Erythroblast (primary cell): ENCODE measurements at regions not wholly inside any gene's neighbourhood (a gene's known extent, or its start where the extent isn't known, plus 50 kb on each side); places are given as distances from the start of the nearest gene placed in this dataset.

Experiments
- GATA1 ChIP-seq: IDR thresholded peaks from 2 replicates; pipeline ENCODE4 v1.6.1; 2011; ENCODE audit warnings: low read depth, mild to moderate bottlenecking, control low read depth, low read length, moderate library complexity
- POLR2A ChIP-seq: IDR thresholded peaks from 2 replicates; pipeline ENCODE4 v1.6.1; 2011; ENCODE audit warnings: mild to moderate bottlenecking, low read length

- TF ChIP-seq POLR2A (no peak), GATA1 (no peak)
Measured at GRCh38 chr21:34004013-34004938, 69.1 kb upstream of the MRPS6 start.
